GM19025 (cell line): ENCODE measurements at regions not wholly inside any gene's neighbourhood (a gene's known extent, or its start where the extent isn't known, plus 50 kb on each side); places are given as distances from the start of the nearest gene placed in this dataset.
A peak's percentile ranks its signal among the peaks of the same experiment; 100 is the strongest.

Source experiments
- ATAC-seq: cut with Tn5 transposase; IDR thresholded peaks from one replicate; pipeline ENCODE4 v1.9.1; 2021; ENCODE audit warnings: mild to moderate bottlenecking, low read depth, moderate library complexity; ENCODE audit not compliant: unreplicated experiment

DNA sequence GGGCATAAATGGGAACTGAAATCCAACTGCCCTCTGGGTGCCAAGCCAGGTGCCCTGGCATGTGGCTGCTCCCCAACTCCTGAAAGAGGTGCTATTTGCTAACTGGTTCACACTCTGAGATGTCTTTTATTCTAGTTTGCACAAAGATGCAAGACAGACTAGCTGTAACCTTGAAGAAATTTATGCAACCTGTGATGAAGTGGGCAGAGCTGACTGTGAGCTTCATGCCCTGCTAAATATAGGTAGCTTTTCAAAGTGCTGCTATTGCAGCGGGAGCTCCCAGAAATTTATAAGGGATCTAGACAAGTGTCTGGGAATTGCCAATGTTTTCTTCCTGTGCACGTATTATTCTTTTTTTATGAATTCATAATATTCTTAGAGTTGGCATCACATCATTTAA, 517.5 kb downstream of the RNF144B start:
- ATAC-seq, result no peak

DNA sequence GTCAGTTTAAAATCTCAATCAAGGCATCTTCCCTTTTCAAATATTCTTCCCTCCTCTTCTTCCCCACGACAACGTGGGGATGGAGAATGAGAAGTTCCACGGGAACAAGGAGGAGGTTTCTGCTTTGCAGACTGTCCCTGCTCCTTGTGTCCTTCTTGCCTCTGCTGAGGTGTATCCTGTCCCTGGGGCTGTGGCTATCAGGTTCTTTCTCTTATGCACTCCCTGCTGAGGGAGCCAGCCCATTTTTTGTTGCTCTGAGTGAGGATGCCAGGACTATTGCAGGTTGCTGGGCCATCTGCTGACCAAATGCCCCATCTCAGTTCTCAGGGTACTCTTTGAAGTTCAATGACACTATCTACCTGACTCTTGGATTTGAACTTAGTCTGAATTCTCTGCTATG, 533.6 kb downstream of the RNF144B start:
- no peak for ATAC-seq

DNA sequence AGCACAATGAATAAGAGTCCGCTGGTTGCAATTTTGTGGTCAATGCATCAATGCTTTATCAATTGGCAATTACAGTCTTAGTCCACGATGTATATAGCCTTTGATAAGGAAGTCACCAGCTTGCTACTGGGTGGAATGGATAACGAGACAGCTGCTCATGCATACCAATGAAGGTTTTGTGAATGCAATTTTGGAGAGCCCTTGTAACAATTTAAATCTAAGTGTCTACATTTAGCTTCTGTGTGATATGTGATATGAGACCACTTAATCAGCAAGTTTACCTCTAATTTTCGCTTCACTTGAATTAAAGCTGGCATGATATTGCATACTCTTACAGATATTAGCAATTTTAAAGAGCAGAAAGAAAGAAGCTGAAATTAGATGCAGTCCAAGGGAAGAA, 543.9 kb downstream of the RNF144B start:
- no peak for ATAC-seq

DNA sequence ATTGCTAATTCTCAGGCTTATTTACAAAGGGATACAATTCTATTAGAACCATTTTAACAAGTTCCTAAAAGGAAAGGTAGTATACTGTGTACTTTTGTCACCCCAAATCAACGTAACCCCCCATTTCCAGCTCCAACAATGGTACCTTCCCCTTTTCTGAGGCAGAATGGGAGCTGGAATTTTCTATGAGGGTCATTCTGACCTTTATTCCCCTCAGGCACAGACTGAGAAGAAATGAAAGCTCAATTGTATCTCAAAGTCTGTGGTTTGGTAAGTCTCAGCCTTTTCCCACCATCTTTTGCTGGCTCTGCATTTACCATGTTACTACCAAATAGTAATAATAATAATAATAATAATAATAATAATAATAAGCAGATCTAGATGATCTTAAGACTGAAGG, 571.0 kb downstream of the RNF144B start:
- ATAC-seq, result no peak

DNA sequence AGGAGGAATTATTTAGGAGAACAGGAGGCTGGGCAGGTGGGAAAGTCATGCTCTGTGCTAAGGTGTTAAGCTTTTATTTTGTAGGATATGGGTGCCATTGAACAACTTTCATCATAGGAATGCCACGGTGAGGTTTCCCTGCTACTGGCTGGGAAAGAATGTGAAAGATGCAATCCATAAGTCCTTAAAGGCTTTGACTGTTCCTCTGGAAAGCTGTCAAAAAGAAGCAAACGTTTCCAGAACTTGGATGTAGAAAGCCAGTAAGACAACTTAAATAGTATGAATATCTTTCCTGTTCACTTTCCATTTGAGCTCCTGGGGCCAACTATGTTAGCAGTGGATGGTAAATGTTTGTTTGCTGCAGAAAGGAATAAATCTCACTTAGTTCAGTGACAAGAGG, 574.4 kb downstream of the RNF144B start:
- no peak for ATAC-seq

DNA sequence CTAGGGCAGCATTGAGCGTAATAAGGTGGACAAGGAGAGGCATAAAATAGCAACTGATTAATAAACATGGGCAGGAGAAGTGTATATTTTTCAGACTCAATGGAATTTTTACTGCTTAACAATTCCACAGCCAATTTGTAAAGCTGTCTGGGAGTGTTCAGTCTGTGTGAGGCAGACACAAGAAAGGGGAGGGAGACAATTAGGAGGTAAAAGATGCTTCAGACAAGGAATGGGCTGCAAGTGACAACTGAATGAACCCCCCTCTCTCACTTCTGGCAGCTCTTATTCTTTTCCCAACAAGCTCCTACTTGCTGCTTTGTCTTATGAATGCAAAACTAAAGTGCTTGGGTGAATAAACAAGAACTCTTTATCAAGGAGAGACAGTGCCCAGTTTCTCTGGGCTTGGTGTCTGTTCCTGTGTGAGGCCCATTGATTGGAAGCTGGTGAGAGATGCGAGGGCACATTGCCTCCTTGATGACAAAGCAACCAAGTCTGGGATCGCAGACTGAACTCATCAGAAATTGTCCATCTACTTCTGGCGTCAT, 575.3 kb downstream of the RNF144B start:
- ATAC-seq, result no peak

DNA sequence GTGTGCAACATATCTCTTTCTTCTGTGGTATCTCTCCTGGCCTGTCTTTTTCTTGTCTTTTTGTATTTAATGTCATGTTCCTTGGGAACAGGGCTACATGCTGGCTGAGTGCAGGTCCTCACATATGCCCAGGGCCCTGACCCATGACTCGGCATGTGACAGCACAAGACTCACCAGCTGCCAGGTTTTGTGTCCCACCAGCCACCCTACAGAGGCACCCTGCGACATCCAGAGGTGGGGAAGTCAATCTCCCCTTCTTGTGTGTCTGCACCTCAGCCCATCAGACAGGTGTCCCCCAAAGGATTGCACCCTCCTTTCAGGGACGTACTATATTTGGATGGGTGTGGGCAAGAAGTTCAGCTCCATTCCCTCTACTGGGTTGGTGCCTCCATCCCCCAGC, 576.3 kb downstream of the RNF144B start:
- ATAC-seq, result no peak

DNA sequence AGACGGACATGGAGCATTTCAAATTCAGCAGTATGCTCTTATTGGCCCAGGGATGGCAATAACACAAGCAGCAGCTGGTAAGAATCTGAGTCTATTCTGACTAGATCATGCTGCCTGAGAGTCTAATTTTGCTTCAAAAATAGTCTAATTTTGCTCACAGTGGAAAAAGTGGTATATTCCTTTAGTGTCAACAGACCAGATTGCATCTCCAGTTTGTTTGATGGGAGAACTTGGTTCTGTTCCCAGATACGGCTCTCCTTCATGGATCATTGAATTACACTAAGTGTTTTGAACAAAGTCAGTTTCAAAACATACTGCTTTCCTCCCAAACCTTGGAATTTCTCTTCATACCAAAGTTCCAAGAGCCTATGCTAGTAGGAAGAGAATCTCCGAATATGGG, 586.1 kb downstream of the RNF144B start:
- no peak for ATAC-seq

DNA sequence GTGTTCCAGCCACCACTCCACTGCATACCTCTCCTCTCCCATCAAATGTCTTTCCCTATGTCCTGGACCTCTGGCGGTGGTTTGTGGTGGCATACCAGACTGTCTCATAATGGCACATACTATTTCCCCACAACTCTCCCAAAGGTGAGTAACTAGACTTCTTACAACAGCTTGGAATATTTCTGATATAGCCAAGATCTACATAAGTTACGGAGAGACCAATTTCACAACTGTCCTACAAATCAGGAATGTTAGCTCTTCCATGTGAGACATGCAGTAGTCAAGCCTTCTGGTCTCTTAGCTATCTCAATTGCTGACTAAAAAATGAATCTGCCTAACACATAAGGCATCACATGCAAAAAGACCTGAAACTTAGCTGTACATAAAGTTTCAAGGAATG, 588.9 kb downstream of the RNF144B start:
- ATAC-seq, result no peak

DNA sequence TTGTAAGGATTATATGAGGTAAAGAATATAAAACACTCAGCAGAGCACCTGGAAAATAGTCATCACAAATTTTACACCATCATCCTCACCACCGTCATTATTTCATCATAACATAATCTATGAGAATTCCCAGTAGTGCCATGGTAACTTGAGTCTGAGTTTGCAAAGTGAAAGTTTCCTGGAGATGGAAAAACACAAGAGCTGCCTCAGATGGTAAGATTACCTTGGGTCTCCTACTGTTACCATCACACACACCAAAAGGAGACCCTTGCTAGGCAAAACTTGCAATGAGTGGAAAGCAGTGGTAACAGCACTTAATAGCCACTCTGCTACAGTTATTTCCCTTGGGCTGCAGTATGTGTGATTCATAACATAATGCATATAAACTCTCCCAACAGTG, 589.8 kb downstream of the RNF144B start:
- ATAC-seq, result no peak

DNA sequence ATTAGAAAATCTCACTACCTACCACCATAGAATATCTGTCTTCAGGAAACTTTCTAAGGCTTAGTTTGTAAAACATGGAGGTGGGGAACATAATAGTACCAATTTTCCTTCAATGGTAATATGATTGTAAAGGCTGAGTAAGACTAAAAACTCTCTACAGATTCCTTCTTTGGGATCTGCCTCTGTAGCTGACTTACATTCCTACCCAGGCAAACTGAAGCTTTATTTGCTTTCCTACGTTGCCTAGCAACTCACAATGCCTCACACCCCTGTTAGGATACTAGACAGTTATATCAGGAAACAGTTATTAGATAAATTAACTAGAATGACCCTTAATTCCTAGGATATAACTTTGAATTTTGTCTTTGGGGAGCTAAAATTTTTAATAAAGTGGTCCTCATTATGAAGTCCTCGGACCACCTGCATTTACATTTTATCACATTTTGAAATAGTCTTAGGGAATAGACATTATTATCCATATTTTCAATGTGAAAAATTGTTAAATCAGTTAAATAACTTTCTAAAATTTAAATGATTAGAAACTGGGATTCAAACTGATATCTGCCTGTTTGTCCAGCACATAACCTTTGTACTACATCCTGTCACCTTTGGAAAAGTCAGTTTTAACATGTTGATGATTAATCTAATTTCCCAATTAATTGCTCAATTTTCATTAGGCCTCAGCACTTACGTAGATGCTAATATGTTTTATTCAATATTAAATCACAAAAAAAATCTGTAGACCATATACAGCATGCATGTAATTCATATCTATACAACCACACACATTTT, 591.4 kb downstream of the RNF144B start:
- no peak for ATAC-seq

DNA sequence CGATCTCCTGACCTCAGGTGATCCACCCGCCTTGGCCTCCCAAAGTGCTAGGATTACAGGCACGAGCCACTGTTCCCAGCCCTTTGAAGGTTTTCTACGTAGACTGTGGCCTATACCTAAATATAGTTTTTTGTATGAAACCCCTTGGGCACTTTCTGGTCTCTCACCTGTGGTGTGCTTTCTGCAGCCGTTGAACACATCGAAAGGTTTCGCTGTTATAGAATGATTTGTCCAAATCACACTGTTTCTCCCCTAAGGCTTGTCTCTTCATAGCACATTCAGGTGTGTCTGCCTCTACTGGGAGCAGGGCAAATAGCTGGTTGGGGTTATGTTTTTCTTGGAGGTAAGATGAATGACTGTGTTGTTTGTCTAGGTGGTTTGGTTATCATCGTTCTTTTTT, 597.9 kb downstream of the RNF144B start:
- no peak for ATAC-seq

DNA sequence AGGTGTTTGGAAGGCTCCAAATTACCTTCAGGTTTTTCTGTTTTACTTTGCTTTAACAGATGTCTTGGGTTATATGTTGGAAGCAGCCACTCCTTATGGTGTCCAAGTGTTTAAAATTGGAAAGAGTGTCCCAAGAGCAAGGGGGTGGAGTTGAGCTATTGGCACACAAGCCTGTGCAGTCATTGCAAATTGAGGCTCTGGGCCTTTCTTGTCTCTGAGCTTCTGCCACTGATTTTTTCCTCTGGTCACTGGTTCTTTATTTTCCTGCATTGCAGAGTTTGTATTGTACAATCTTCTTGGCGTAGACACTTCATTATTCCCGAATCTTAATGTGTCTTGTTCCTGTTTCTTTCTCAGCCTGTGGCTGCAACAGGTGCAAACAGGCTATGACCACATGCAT, 598.8 kb downstream of the RNF144B start:
- no peak for ATAC-seq

DNA sequence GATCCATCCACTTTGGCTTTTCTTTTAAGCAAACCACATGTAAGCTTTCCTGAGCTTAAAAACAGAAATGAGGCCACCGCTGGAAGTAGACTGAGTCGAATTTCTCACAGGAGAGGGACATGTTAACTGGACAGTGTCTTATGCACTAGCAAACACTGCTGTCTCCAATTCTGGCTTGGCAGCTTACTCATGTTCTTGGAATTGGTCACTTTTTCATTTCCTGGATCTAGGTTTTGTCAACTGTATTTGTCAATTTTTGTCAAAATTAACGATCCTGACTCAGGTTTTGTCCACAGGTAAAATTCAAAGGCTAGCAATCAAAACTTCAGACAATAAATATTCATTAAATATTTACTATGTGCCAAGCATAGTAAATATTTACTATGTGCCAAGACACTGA, 601.5 kb downstream of the RNF144B start:
- no peak for ATAC-seq

DNA sequence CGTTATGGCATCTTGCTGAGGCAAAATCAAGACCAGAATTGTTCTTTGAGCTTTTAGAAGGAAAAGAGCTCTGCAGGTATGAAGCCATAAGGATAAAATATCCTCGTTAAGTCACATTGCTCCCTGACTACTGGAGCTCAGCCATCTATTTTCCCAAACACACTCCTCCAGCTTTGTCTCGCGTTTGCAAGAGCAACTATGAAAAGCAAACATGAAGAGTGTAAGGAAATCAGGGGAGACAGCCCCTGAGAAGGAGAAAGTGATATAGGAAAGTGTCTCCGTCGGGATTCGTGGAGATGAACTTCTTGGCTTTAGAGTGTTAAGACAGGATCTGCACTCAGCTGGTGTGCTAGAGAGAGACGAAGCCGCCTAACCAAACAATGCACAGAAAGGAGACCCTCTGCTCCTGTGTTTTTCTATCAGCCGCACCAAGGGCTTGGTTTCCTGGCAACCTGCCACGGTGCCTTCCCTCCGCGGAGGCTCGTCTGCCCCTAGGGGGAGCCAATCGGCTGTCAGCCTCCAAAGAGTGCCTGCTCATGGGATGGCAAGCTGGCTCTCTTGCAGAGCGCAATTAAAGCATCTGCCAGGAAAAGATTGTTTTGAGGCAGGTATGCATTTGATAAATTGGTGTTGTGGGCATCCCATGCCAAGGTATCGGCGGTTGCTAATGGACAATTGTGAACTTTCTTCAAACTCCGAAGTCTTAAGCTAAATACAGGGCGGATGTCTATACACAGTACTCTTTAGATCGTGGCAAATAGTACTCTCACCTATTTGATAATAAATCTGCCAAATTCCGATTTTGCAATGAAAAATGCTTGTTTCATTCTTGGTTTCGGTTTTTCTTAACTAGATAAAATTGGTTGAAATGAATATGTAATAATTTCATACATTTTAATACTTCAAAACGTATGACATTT, 603.2 kb downstream of the RNF144B start:
- no peak for ATAC-seq

DNA sequence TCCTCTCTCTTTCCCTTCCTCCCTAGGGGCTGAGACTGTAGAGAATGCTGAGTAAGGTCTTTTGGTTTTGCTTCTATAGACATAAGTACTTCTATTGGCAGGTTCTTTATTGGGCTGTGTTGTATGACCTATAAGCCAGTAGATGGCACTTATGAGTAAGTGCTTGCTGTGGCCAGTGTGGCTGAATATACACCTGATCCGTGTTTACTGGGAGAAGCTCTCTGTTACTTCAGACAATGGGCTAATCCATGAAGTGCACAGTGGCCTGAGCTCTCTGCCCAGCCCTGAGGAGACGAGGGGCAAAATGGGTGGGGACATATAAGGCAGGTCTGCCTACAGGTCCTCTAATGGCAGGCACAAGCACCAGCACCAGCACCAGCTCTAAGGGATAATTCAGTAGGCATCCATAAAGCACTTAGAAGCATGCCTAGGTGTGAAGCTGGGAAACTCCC, 610.3 kb downstream of the RNF144B start:
- peak; percentile 90 for ATAC-seq

DNA sequence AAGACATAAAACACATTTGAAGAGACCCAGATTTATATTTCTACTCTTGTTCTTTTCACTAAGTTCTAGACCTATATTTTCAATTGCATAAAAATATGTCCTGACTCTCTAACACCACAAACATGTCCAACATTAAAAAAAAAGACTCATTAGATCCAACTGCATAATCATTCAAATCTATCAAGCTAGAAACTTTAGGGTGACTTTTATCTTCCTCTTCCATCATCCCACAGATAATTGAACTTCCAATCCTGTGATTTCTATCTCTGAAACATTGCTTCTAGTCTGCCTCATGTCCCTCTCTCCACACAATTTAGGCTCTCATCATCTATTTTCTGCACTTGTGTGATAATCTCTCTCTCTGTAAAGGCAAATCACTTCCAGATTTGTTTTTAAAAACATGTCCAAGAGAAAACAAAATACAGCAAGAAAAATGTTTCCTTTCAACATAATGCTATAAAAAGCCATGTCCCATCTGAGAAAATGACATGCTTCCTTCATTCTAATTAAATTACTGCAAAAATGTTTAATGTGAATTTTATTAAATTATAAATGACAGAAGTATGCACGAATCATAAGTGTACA, 615.9 kb downstream of the RNF144B start:
- ATAC-seq, result no peak

DNA sequence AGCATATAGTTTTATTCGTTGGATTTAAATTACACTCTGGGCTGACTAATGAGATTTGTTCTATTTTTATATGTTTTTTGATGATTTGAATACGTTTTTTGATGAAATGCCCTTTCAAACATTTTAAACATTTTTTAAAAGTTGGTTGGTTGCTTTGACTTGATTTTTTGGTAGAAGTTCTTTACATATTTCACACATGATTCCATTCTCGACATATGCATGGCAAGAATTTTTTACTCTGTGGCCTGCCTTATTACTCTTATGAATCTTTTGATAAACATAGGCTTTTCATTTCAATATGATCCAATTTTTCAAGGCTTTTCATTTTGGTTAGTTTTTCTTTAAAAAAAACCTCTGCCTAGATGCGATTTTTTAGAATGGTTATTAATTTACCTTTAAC, 617.0 kb downstream of the RNF144B start:
- no peak for ATAC-seq

DNA sequence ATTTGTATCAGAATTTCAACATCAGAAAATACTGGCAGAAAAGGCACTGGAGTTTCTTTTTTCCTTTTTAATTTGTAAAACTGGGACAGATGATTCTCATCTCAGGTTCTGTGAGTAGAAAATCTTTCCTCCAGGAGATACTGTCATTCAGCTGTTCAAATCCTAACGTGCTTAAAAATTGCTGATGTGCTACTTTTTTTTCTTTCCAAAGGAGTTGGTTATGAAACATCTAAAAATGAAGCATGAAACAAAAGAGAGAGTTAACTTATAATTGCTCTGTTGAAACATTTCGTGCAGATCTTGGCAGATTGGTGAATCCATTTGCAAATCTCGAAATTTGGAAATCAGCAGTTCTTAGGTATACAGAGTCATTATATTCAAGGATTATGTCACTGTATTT, 622.6 kb downstream of the RNF144B start:
- ATAC-seq, result no peak

DNA sequence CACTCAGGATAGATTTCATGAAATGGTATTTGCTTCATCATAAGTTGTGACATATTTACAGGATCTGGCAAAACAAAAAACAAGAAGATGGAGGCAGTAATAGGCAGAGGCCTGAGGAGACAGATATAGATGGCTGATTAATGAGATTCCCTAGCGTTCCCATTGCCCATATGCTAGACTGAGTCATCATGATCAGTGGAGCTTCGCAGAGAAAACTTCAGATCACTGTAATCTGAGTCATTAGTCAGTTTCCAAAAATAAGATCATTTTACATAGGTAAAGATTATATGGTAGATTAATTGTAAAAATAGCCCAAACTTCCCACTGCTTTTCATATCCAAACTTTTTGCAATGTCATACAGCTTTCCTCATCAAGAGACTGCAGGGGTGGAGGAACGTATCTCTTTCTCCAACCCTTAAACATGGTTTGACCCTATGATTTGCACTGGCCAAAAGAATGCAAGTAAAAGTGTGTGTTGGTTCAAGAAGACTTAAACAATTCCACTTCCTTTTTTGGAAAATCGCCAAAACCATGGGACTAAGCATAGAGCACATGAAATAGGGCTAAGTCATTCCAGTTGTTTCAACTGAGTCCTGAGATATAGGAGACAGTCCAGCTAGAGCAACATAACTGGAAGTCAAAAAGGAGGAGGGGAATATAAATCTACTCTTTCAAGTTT, 626.0 kb downstream of the RNF144B start:
- no peak for ATAC-seq

DNA sequence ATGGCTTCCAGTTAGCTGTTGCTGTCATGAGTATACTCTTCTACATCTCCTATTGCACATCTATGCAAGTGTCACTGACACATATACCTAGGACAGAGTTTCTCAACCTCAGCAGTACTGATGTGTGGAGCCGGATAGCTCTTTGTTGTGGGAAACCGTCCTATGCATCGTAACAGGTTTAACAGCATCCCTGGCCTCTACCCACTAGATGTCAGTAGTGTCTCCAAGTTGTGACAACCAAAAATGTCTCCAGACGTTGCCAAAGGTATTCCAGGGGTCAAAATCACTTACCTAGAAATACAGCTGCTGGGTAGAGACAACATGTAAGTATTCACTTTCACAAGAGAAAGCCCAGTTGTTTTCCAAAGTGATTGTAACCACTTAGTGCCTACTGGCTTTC, 637.6 kb downstream of the RNF144B start:
- ATAC-seq, result no peak
